ENCODE measurements at regions not wholly inside any gene's neighbourhood (a gene's known extent, or its start where the extent isn't known, plus 50 kb on each side); places are given as distances from the start of the nearest gene placed in this dataset.

DNA sequence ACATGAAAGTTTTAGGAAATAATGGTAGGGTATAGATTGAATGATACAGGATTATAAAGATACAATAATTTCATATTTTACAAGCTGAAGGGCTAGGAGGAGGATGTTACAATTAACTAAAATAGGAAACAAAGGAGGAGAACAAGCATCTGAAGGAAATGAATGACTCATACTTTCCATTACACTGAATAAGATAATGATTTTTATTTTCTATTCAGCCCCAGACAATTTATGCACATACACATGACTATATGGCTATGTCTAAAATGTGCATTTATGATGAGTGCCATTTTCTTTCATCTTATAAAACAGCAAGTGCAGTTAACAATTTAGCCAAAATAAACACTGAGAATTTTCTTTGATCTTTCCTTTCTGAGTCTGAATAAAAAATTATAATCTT is 994.6 kb upstream of the ADGRB3 start:
- TF ChIP-seq, protein P1, sequence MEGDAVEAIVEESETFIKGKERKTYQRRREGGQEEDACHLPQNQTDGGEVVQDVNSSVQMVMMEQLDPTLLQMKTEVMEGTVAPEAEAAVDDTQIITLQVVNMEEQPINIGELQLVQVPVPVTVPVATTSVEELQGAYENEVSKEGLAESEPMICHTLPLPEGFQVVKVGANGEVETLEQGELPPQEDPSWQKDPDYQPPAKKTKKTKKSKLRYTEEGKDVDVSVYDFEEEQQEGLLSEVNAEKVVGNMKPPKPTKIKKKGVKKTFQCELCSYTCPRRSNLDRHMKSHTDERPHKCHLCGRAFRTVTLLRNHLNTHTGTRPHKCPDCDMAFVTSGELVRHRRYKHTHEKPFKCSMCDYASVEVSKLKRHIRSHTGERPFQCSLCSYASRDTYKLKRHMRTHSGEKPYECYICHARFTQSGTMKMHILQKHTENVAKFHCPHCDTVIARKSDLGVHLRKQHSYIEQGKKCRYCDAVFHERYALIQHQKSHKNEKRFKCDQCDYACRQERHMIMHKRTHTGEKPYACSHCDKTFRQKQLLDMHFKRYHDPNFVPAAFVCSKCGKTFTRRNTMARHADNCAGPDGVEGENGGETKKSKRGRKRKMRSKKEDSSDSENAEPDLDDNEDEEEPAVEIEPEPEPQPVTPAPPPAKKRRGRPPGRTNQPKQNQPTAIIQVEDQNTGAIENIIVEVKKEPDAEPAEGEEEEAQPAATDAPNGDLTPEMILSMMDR (IDR thresholded peaks at IDR 0.05), result no peak
- TF ChIP-seq ZFX (IDR thresholded peaks at IDR 0.05; ENCODE audit: borderline replicate concordance), result no peak
